Stomach (tissue), 8 donors: ENCODE measurements at regions not wholly inside any gene's neighbourhood (a gene's known extent, or its start where the extent isn't known, plus 50 kb on each side); places are given as distances from the start of the nearest gene placed in this dataset.

Source experiments
- DNase-seq, 2 donors: peaks; one replicate each; pipeline versions ENCODE4 v3.0.0 to v3.0.0-alpha.2; 2013 to 2019
- H3K27ac ChIP-seq, 5 donors: fragments of 200-600 bp in 4 of 5; sonication (generic) in 4 of 5; one replicate each; pipeline ENCODE4 v1.5.1; 2013 to 2019; ENCODE audit warnings: mild to moderate bottlenecking in 1 of 5, moderate library complexity in 1 of 5
- H3K27me3 ChIP-seq, 3 donors: fragments of 200-600 bp; sonication (generic); one replicate each; pipeline ENCODE4 v1.5.1; 2017 to 2019; ENCODE audit warnings: mixed run types in 1 of 3
- H3K36me3 ChIP-seq, 4 donors: fragments of 200-600 bp; sonication (generic); 1 replicate in 3 of 4; 2 replicates in 1 of 4; pipeline ENCODE4 v1.5.1; 2016 to 2019
- H3K4me1 ChIP-seq, 4 donors: fragments of 200-600 bp; sonication (generic); one replicate each; pipeline ENCODE4 v1.5.1; 2016 to 2019
- H3K4me3 ChIP-seq, 4 donors: fragments of 200-600 bp; sonication (generic) in 3 of 4; one replicate each; pipeline ENCODE4 v1.5.1; 2016 to 2019; ENCODE audit warnings: mild to moderate bottlenecking in 1 of 4
- H3K9me3 ChIP-seq, 4 donors: fragments of 200-600 bp; sonication (generic); one replicate each; pipeline ENCODE4 v1.5.1; 2016 to 2019
- CTCF ChIP-seq, 7 experiments: fragments of 450-650 bp in 4 of 7; fragments of 200-600 bp in 3 of 7; sonication (generic) in 3 of 7; IDR thresholded peaks; one replicate each; pipeline ENCODE4 v1.5.1; 2016 to 2019; ENCODE audit warnings: antibody characterized with exemption in 7 of 7, control low read depth in 2 of 7, mild to moderate bottlenecking in 1 of 7
- EP300 ChIP-seq: sonication (generic); formaldehyde crosslinking; IDR thresholded peaks from one replicate; pipeline ENCODE4 v1.6.1; 2017; ENCODE audit warnings: antibody characterized with exemption
- POLR2A ChIP-seq, 4 donors: fragments of 450-650 bp; IDR thresholded peaks; one replicate each; pipeline ENCODE4 v1.6.1; 2016; ENCODE audit warnings: antibody characterized with exemption in 4 of 4, control low read depth in 2 of 4, mild to moderate bottlenecking in 1 of 4, moderate library complexity in 1 of 4
- POLR2AphosphoS5 ChIP-seq, 3 donors: sonication (generic); formaldehyde crosslinking; IDR thresholded peaks; one replicate each; pipeline ENCODE4 v1.6.1; 2016; ENCODE audit warnings: antibody characterized with exemption in 3 of 3
- WGBS, 5 donors: extraction: QIAGEN DNeasy Blood & Tissue Kit in 3 of 5; methylation state at CpG; one replicate each; pipeline versions ENCODE4 v1.1.5 to v1.1.7; 2013 to 2018; 5-methylcytosine and 5-hydroxymethylcytosine counted together
- intact Hi-C: fragments of 100-400 bp; cut with DNase I; formaldehyde crosslinking; loops from one replicate; pipeline ENCODE4 v1.15.1; 2023; ENCODE audit warnings: low total_unique reads
- donor health status: healthy with polysubstance abuse.
- donor health status: Bipolar disorder and iron deficiency.
- donor health status: healthy.

DNA sequence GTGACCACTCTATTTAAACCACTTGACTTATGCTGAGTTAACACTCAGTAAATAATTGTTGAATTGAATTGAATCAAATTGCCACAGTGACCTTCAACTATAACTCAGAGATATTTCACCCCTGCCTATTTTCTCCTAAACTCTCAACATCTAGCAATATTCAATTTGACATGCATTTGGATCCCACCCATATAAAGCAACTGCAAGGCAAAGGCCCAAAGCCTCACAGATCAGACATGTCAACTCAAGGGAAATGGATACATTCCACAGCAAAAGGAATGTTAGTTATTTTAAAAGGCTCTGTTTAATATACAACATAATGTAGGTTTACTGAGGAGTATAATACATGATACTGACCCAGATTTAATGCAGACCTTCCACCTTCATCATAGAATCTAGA lies 107.4 kb downstream of the KCTD12 start:
- Histone ChIP-seq H3K27ac (no peak overlapping the region), H3K9me3 (no peaks in the 10 kb centered on the region), H3K4me1 (no peaks in the 10 kb centered on the region), H3K4me3 (no peak overlapping the region), H3K27me3 (no peaks in the 10 kb centered on the region), H3K36me3 (no peaks in the 10 kb centered on the region)
- TF ChIP-seq POLR2A (IDR thresholded peaks at IDR 0.05), result no peak
- no peak for TF ChIP-seq POLR2AphosphoS5 (IDR thresholded peaks at IDR 0.05)
- no peak for TF ChIP-seq CTCF (IDR thresholded peaks at IDR 0.05)
- TF ChIP-seq EP300, result no peak
- intact Hi-C loops, result no loop called here
- DNase-seq, result peak in 1 of 2 donors; percentile 49

GRCh38 chr13:76777096-76777495 lies 109.1 kb downstream of the KCTD12 start:
- no peak for DNase-seq
- WGBS, 5 donors, result 84 to 100% (median 95%) methylated on average over 1 of the region's 1 CpG
- Histone ChIP-seq H3K27ac (no peak overlapping the region), H3K36me3 (no peaks in the 10 kb centered on the region), H3K4me3 (no peak overlapping the region), H3K27me3 (no peaks in the 10 kb centered on the region), H3K9me3 (no peaks in the 10 kb centered on the region), H3K4me1 (no peaks in the 10 kb centered on the region)
- TF ChIP-seq POLR2A (IDR thresholded peaks at IDR 0.05) (no peak), CTCF (IDR thresholded peaks at IDR 0.05) (no peak), EP300 (no peak), POLR2AphosphoS5 (IDR thresholded peaks at IDR 0.05) (no peak)
- intact Hi-C loops, result no loop called here

DNA sequence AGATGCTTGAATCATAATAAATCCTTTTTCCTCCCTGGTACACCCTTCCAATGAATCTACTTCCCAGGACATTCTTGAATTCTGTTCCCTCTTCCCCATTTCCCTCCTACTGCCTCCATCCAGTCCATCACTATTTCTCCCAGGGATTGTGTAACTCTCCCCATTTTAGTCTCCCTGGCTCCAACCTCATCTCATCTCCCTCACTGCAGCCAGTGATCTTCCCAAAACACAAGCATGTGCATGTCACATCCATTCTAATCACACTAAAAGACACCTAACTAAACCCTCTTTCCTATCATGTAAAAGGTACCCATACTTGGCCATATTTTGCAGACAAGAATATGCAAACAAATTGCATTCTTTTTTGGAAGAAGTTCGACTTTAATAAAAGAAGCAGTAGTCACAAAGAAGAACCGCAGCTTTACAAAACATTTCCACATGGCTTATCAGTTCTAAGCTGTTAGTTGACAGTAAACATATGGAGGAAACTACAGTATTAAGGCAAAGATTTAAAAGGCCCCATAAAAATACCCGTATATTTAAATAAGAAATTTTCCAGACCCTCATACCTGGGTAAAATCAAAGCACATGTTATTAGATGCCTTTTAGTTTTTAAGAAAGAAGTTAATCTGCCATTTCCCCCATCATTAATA lies 111.0 kb downstream of the KCTD12 start:
- H3K27ac ChIP-seq, result no peak overlapping the region
- intact Hi-C loops, result no loop called here
- WGBS, 5 donors, result 47 to 55% (median 50%) methylated on average over 3 of the region's 3 CpGs
- no peaks in the 10 kb centered on the region for H3K27me3 ChIP-seq
- no peaks in the 10 kb centered on the region for H3K4me1 ChIP-seq
- H3K9me3 ChIP-seq, result no peaks in the 10 kb centered on the region
- H3K4me3 ChIP-seq, result no peak overlapping the region
- no peak for TF ChIP-seq CTCF (IDR thresholded peaks at IDR 0.05)
- TF ChIP-seq POLR2A (IDR thresholded peaks at IDR 0.05), result no peak
- TF ChIP-seq POLR2AphosphoS5 (IDR thresholded peaks at IDR 0.05), result no peak
- TF ChIP-seq EP300, result no peak
- DNase-seq, result no peak
- no peaks in the 10 kb centered on the region for H3K36me3 ChIP-seq

DNA sequence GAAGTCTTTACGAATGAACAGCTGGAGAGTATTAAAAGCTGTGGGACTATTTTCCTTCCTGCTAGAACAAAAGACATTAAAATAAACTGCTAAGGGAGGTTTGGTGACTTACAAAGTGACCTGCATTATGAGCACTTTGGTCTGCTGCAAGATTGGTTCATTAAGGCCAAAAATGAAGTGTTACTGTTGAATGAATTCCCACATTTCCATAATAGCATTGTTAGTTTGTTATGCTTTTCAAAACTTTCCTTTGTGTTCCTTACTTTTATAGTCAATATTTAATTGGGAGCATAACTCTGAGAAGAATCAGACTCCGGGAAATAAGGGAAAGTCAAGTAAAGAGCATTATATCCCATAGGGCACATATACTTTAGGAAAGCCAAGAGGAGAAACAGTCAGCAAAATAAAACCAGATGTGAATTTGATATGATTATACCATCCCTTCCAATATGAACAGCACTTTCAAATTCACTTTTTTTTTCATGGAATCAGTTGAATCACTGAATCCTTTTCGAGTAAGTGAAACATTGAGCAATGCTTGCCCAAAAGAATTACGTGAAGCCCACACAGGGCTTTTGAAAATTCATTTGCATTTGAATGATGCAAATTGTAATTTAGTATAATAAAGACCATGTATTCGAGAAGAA lies 112.6 kb downstream of the KCTD12 start:
- intact Hi-C loops, result no loop called here
- peaks cover 0 to 4% (median 0%) of the 10 kb centered on the region in 4 donors for H3K4me1 ChIP-seq

More for the DNA sequence above, 112.6 kb downstream of the KCTD12 start:
- peak in 1 of 2 donors; percentile 44 for DNase-seq
- Histone ChIP-seq H3K36me3 (no peaks in the 10 kb centered on the region), H3K4me3 (no peak overlapping the region), H3K9me3 (no peaks in the 10 kb centered on the region), H3K27ac (no peak overlapping the region), H3K27me3 (no peaks in the 10 kb centered on the region)
- no peak for TF ChIP-seq POLR2A (IDR thresholded peaks at IDR 0.05)
- no peak for TF ChIP-seq CTCF (IDR thresholded peaks at IDR 0.05)
- no peak for TF ChIP-seq POLR2AphosphoS5 (IDR thresholded peaks at IDR 0.05)
- no peak for TF ChIP-seq EP300
- 77 to 90% (median 88%) methylated on average over 5 of the region's 5 CpGs for WGBS, 5 donors
